CD4-positive, alpha-beta T cell treated with Interleukin-12 subunit alpha and Interleukin-12 subunit beta, for 1 hour (primary cell): ENCODE measurements at regions not wholly inside any gene's neighbourhood (a gene's known extent, or its start where the extent isn't known, plus 50 kb on each side); places are given as distances from the start of the nearest gene placed in this dataset.
"Not testable (repeated sequence)": the region's sequence is repeated elsewhere in the genome, so short reads cannot be mapped to it uniquely, and the experiment has no call there.

Experiments
- DNase-seq: peaks from one replicate; pipeline ENCODE4 v3.0.0-alpha.2; 2020

DNA sequence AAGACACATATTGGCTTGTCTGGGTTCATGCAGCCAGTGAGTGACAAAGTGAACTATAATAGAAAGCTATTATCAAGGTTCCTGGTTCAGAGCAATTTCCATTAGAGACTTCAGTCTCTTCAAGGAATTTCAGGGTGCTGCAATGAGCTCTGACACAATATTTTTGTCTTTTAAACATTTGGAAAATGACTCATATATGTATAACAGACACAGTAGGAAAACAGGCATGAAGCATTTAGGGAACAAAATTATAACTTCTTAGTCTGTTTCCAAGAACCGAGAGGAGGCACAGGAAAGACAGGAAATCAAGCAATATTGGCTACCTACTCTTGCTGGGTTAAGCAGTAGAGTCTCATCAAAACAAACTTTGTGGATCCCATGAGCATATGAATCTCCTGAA, 170.4 kb downstream of the PTPRC start:
- no peak for DNase-seq

DNA sequence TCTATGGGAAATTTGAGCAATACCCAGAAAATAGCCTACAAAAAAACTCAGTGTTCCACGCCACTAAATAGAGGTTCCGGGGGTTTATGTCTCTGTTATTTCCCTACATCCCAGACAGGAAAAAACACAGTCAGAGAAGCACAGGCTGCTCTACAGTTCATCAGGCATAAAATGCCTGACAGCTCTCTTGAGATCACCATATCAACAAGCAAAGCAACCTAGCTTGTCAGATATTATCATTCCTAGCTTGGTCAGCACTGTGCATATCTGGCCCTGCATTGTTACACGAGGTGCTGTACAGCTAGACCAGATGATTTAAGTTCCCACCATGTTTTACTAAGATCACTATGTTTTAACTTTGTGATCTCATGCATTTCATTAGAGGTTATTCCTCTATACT, 172.6 kb downstream of the PTPRC start:
- DNase-seq, result no peak

DNA sequence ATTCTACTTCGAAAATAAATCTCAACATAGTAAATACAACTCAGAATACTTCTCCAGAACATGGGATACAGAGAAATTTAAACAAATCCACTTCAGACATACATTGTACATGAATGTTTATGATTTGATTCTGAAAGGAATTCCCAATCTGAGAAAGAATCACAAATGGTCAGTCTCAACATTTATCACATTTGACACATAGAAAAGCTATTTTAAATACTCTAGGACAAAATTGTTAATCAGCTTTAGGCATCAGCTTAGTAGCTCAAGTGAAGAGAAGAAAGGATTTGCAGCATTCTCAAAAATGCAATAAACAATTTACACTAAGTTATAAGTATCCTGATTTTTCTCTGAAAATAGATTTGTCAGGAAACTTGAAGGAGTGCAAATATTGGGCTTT, 184.8 kb downstream of the PTPRC start:
- no peak for DNase-seq

DNA sequence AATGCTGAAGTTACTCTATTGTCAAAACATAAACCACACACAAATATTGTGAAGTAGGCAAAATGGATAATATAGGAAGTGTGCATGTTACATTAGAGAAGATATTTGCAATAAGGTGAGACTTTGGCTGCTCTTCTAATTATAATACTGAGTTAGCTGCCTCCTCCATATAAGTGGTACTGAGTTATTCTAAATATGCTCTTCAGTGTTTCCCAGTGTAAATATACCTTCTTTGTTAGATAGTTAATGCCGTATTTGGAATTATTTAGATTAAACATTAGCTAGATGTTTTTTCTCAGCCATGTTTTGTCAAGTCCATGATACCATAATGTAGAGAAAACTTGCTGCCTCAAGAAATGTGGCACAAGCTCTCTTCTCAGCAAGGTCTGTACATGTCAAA, 186.4 kb downstream of the PTPRC start:
- DNase-seq, result no peak

DNA sequence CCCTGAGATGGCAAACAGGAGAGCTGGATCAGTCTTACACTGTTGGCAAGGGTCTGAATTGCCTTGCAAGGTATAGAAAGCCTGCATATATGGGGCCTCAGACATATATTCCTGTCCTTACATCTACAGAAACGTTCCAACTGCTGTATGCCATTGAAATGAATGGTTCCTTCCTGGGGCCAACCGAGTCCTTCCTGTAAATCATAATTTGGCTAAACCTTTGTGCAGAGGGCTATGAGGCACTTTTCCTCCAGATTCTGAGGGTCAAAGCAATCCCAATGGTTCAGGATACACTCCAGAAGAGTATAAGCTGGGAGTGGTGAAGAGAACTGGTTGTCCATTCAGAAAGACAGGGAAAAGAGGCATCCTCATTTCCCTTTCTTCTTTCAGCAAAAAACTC, 190.5 kb downstream of the PTPRC start:
- no peak for DNase-seq

DNA sequence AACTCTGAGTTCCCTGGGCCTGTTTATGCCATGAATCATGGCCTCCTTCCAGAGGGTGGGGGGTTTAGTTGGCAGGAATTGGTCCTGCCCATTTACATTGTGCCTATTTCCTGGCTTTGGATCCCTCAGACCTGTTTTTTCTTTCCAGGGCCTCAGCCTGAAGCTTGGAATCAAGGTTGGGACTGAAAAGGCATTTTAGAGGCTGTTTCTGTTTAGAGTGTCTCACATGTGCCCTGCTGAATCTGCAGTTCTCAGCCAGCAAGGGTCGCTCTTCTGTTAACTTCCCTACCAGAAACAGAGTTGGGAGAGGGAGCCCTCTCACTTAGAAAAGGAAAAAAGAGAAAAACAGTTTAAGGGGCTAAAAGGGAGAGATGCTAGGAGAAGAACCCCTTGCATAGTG, 191.1 kb downstream of the PTPRC start:
- DNase-seq, result no peak

DNA sequence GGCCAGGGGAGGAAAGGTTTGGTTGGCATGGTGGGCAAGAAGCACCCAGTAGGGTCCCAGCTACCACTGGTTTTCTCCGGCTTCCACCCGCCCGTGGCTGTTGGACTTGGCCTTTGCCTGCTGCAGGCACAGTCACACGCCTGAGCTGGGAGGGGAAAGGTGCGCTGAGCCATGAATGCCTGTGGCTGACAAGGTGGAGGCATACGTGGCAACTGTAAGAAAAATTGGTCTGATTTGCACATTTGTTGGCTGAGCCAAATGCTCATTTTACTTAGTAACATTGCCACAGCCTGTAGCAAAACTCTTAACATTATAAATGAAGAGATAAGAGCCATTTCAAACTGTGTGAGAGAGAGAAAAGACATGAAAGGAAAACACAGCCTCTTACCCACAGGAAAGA, 191.6 kb downstream of the PTPRC start:
- DNase-seq, result no peak

DNA sequence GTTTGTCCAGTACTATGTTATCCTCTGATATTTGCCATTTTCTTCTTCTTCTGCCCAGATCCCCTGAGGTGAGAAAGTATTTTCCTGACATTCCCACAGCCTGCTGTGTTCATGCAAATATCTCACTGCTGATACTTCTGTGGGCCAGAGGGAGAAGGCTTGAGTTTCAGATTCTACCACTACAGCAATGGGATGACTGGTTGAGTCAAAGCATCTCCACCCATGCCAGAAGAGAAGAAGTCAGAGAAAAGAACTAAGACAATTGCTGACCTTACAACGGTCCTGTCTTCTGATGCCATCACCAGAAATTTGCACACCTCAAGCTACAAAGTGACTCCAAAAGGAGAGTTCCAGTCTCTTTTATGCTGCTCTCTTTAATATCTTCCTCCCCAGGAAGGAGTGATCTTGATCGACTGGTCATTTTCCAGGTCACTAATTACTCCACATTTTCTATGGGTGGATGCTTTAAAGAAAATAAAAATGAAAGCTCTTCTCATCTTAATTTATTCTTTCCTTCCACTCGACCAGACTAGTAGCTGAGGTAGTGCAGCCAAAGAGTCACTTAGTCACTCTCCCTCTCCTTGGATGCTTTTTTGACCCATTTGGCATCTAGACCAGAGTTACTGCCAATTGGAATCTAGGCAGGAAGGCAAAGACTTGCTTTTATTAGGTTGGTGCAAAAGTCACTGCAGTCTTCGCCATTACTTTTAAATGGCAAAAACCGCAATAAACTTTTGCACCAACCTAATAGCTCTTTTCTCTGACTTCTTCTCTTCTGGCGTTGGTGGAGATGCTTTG, 195.1 kb downstream of the PTPRC start:
- DNase-seq, result no peak

DNA sequence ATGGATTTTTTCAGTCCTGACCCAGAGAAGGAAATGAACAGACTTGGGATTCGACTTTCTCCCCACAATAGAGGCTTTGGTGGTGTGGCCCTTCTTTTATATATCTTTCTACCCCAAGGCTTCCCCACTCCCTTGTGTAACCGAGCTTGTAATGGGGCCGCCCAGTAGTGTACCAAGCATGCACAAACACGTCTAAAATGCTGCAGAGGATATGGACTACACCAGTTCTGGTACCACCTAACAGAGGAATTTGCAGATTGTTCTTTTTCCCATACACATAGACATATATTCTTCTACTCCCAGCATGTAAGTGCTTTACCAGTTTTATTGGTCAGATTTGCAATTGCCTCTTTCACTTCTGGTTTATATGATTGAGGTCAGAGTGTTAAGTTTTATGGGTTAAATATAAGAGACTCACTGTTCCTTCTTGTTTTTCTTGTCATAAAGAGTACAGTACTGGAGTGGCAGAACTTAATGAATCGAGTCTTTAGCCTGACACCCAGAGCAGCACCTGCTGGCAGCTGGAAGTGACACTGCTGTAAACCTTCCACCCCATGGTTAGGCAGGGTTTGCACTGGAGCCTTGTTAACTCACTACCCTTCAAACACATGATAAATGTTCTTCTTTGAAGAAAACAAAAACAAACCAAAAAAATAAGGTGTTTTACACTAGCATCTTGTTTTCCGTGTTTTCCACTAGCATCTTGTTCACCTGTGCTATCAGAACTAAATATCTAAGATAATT, 198.6 kb downstream of the PTPRC start:
- DNase-seq, result no peak

DNA sequence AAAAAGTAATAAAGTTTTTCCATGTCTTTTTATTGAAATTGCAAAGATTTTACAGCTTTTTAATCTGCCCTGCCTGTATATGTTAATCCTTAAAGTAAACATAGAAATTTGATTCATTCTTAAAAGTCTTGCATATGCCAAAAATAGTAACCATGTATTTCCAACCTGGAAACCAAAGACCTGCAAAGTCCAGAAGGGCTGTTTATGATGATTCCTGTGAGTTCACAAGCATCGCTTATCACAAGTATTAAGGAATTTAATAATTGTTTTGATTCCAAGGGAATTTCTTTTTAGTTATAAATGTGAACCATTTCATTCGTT, 199.1 kb downstream of the PTPRC start:
- no peak for DNase-seq

DNA sequence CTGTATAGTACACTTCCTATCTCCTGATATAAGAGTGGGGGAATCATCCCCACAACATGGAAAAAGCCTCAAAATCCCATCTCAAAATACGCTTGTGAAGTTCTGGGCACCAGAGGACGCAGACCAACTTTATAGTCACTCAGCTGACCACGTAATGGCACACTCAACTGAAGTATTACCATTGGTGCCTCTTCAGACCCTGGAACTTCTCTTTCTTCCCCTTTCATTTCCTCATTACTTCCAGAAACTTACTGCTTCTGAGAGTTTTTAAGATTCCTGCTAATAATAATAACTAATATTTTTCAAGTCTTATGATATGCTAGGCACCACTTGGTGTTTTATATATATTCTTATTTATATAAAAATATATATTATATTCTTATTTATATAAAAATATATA, 202.6 kb downstream of the PTPRC start:
- DNase-seq, result no peak

DNA sequence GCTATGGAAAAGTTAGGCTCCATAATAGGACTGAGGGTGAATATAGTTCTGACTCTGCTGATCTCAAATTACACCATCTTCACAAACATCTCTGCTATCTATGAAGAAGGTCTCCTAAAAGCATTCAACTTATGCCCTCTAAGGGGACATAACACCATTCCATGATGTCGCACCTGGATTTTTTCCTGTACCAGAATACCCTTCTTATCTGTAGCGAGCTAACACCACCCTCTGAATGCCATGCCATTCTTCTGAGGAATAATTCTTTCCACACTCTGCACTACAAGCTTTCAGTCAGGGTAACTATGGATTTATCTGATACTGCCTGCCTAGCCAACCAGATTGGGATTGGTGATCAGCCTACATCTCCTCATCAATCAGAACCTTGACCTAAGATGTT, 203.8 kb downstream of the PTPRC start:
- no peak for DNase-seq

DNA sequence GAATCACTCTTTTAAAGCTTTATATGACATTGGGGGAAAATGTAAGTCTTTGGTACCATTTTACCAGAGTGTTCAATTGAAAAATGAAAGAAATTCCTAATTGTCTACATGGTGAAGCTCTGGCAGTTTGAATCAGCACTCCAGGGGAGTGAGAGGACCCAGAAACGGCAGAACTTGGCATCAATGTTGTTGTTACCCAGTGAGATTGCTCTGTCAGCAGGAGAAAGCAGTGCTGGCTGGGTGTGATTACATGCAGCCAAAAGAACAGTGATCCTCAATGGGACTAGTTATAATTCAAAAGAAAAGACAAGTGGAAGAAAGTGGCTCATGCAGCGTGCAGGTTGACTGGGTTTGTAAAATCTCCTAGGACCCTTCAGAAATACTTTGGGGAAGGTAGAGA, 206.4 kb downstream of the PTPRC start:
- no peak for DNase-seq

DNA sequence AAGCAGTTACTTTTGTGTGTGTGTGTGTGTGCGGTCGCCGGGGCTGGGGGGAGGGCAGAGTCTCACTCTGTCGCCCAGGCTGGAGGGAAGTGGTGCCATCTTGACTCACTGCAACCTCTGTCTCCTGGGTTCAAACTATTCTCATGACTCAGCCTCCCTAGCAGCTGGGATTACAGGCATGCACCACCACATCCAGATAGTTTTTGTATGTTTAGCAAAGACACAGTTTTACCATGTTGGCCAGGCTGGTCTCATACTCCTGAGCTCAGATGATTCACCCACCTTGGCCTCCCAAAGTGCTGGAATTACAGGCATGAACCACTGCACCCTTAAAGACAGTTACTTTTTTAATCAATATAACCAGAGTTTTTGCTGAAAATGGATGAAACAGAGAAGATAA, 207.0 kb downstream of the PTPRC start:
- DNase-seq, result no peak

DNA sequence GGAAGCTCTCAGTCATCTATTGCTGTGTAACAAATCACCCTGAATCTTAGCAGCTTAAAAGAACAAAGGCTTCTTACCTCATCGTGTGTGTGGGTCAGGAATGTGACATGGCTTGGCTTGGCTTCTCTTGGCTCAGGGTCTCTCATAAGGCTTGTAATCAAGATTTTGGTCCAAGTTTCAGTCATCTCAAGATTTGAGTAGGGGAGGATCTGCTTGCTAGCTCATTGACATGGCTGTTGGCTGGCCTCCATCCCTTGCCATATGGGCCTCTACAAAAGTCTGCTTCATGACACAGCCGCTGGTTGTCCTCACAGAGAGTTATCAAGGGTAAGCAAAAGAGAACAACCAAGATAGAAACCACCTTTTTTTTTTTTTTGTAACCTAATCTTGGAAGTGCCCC, 207.7 kb downstream of the PTPRC start:
- no peak for DNase-seq

DNA sequence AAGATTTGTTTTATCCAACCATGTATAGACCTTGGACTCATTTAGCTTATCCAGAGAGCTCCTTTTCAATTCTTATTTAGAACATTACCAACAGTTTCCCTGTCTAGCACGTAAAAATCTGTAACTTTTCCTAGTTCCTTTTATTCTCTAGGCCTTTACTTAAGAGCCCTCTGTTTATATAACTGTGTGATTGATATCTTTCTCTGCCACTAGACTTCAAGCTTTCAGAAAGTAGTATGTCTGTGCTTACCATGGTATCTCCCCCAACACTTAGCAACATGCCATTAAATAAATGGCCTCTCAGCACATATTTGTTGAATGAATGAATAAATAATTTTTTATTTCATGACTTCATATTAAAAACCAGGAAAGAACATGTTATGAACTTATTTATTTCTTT, 209.4 kb downstream of the PTPRC start:
- no peak for DNase-seq

DNA sequence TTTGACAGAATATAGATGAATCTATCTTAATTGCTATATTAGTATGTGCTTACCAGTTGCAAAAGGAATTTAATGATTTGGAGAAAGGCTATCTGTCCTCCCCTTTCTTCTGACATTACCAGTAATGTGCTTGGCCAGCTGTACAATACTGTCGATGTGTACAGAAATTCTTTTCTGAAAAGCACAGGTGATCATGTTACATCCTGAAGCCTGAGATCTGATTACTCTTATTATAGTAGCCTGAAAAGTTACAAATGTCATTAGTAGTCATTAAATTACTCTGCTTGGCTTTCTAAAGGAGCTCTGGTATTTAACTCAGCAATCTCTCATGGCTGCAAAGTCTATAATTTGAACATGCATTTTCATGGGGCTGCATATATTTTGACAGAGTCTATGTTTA, 209.8 kb downstream of the PTPRC start:
- DNase-seq, result no peak

DNA sequence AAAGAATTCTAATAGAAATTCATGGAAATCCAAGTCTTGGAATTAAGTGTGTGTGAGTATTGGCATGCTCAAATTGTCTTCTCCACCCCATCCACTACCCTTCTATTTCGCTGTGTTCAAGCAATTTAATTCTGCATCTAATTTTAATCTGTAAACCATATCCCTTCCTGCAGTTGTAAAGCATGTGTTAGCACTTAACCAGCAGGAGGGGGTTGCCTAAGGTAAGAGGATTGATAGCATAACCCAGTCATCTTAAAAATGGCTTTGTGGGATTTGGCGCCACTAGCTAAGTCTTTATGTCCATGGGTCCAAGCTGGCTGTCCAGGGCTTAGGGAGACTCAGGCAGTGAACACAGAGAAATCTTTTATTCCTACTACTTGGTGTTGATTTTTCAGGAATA, 210.3 kb downstream of the PTPRC start:
- no peak for DNase-seq

DNA sequence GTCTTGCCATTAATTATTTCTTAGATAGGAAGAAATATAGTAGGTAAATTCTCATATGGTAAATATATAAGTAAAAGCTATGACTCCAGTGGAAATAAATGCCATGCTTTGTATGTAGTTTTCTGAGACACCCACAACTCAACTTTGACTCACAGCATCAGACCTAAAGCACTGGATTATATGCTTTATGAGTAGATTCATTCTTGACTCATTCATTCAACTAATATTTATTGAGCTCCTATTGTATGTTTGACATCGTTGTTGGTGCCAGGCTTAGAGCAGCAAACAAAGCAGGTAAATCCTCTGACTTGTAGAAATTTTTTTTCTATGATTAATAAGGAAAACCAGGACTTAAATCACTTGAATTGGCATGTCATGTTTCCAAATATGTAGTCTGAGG, 211.4 kb downstream of the PTPRC start:
- DNase-seq, result no peak

DNA sequence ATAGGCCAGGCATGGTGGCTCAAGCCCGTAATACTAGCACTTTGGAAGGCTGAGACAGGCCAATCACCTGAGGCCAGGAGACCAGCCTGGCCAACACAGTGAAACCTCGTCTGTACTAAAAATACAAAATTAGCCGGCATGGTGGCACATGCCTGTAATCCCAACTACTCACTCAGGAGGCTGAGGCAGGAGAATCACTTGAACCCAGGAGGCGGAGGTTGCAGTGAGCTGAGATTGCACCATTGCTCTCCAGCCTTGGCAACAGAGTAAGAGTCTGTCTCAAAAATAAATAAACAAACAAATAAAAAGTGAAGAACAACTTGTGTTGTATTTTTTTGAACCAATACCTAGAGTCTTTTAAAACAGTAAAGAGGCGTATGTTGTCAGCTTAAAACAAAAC, 212.1 kb downstream of the PTPRC start:
- DNase-seq, result not testable (repeated sequence)

DNA sequence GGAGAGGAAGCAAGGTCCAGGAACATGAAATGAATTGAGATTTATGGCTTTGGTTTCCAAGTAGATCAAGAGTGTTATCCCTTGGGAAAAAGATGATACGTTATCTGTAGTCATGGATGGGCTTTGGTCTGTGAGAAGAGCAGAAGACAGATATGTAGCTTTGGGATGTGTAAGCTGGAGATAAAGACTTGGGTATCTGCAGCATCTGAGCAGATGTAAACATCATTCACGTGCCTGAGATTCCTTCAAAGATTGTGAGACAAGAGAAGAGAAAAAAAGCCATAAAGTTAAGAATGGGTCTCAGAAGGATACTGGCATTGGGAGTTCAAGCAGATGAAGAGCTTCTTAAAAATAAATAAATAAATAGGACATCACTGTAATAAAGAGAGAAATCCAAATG, 217.8 kb downstream of the PTPRC start:
- no peak for DNase-seq

DNA sequence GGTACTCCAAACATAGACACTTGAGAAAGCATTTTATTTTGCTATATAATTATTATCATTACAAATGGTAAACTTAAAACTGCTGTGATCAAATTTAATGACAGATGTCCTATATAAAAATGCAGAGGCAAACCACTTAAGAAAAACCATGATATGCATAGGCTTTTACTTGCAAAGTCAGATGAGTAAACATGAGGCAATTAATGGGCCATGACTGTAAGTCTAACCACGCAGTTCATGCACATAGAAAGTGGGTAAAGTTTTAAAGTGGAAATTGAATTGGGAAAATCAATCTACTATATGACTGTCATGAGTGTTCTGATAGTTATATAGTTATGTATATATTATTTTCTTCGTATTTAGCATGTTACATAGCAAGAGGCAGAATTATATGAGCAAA, 219.2 kb downstream of the PTPRC start:
- DNase-seq, result no peak

DNA sequence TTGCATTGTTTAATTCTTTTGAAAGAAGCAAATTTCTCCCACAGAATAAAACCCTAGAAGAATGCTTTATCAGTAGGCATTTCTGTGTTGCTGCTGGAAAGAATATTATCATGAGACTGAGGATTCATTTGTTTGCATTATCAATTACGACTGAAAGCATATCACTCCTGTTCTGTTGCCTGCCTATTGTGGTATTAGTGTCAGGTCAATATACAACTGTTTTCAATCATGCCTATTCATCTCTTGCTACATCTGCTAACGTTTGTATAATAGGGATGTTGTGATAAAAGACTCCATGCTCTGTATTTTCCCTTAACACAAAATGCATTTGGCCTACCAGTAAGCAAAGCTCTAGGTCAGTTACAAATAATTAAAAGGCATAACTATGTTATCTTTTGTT, 221.5 kb downstream of the PTPRC start:
- no peak for DNase-seq

DNA sequence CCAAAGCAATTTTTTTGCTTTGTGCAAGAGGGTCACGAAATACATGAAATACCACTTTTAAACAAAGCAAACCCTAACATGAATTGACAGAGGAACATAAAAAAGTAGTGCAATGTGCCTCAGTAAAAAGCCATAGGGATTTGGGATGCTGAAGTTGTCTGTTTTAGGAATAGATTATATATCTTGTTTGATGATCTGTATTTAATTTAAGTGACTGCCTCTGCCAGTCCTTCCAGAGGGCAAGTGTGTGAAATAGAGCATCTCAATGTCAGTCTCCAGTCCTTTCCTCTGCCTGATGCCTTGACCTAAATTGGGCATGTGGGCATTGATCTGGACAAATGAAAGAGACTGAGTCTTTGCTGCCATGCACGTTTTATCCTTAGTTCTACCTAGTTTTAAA, 222.8 kb downstream of the PTPRC start:
- no peak for DNase-seq

DNA sequence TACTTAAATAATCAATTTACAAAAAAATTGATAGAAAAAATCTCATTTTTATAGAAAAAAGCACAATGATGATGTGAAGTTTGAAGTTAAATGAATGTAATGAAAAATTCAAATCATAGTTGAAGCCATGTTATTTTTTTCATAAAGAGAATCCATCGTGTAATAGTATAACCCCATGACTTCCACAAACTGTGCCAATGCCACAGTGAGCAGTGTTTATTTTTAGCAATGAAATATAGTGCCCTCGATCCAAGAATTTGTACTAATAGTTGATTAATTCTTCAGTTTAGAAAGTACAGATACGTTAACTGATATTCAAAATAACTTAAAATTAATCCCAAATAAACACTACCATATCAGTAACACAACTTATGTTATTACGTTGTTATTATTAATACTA, 225.9 kb downstream of the PTPRC start:
- DNase-seq, result no peak
